ES-I3 (cell line): ENCODE measurements at regions not wholly inside any gene's neighbourhood (a gene's known extent, or its start where the extent isn't known, plus 50 kb on each side); places are given as distances from the start of the nearest gene placed in this dataset.
"Not testable (repeated sequence)": the region's sequence is repeated elsewhere in the genome, so short reads cannot be mapped to it uniquely, and the experiment has no call there.

Experiments
- H3K36me3 ChIP-seq: 2 replicates; pipeline ENCODE4 v1.6.1; 2013; ENCODE audit warnings: mild to moderate bottlenecking, low read length, control low read depth, moderate library complexity; ENCODE audit not compliant: insufficient read depth
- H3K4me1 ChIP-seq: 2 replicates; pipeline ENCODE4 v1.6.1; 2013; ENCODE audit warnings: mild to moderate bottlenecking, control low read depth, low read length; ENCODE audit not compliant: insufficient read depth
- H3K9ac ChIP-seq: 2 replicates; pipeline ENCODE4 v1.6.1; 2013; ENCODE audit warnings: low read depth, mild to moderate bottlenecking, low read length, moderate library complexity
- H3K9me3 ChIP-seq: 2 replicates; pipeline ENCODE4 v1.6.1; 2013; ENCODE audit warnings: mild to moderate bottlenecking, low read length, moderate library complexity; ENCODE audit not compliant: control insufficient read depth, insufficient read depth

GRCh38 chr16:85285681-85286065 is 173.4 kb upstream of the CIBAR2 start:
- H3K9ac ChIP-seq, result no peak overlapping the region
- no peaks in the 10 kb centered on the region for H3K4me1 ChIP-seq
- H3K9me3 ChIP-seq, result no peaks in the 10 kb centered on the region
- no peaks in the 10 kb centered on the region for H3K36me3 ChIP-seq

- no peak overlapping the region for H3K9ac ChIP-seq
- H3K36me3 ChIP-seq, result no peaks in the 10 kb centered on the region
- no peaks in the 10 kb centered on the region for H3K9me3 ChIP-seq
- peaks cover 4% of the 10 kb centered on the region; the same call in 1 of the 2 replicates for H3K4me1 ChIP-seq
Measured at GRCh38 chr16:85286066-85286831, 174.0 kb upstream of the CIBAR2 start.

- Histone ChIP-seq H3K36me3 (no peaks in the 10 kb centered on the region), H3K9me3 (no peaks in the 10 kb centered on the region), H3K9ac (no peak overlapping the region), H3K4me1 (peaks cover 10% of the 10 kb centered on the region; the same call in 1 of the 2 replicates)
Measured at GRCh38 chr16:85286951-85287814, 174.9 kb upstream of the CIBAR2 start.

- H3K9ac ChIP-seq, H3K36me3 ChIP-seq, H3K9me3 ChIP-seq: not testable (repeated sequence)
- H3K4me1 ChIP-seq, result peaks cover 10% of the 10 kb centered on the region; the same call in 1 of the 2 replicates
Measured at GRCh38 chr16:85287815-85288109, 175.5 kb upstream of the CIBAR2 start.

GRCh38 chr16:85288341-85288868 is 176.1 kb upstream of the CIBAR2 start:
- peaks cover 10% of the 10 kb centered on the region; the same call in 1 of the 2 replicates for H3K4me1 ChIP-seq
- H3K36me3 ChIP-seq, result no peaks in the 10 kb centered on the region
- no peaks in the 10 kb centered on the region for H3K9me3 ChIP-seq
- no peak overlapping the region for H3K9ac ChIP-seq

GRCh38 chr16:85288869-85289660 is 176.8 kb upstream of the CIBAR2 start:
- no peaks in the 10 kb centered on the region for H3K36me3 ChIP-seq
- no peak overlapping the region for H3K9ac ChIP-seq
- H3K4me1 ChIP-seq, result peaks cover 10% of the 10 kb centered on the region; the same call in 1 of the 2 replicates
- H3K9me3 ChIP-seq, result no peaks in the 10 kb centered on the region

GRCh38 chr16:85289760-85290625 is 177.7 kb upstream of the CIBAR2 start:
- peaks cover 10% of the 10 kb centered on the region; the same call in 1 of the 2 replicates for H3K4me1 ChIP-seq
- H3K36me3 ChIP-seq, result no peaks in the 10 kb centered on the region
- H3K9ac ChIP-seq, result no peak overlapping the region
- no peaks in the 10 kb centered on the region for H3K9me3 ChIP-seq

GRCh38 chr16:85290626-85291301 is 178.5 kb upstream of the CIBAR2 start:
- H3K4me1 ChIP-seq, result peaks cover 10% of the 10 kb centered on the region; the same call in 1 of the 2 replicates
- no peaks in the 10 kb centered on the region for H3K36me3 ChIP-seq
- no peak overlapping the region for H3K9ac ChIP-seq
- H3K9me3 ChIP-seq, result no peaks in the 10 kb centered on the region

- Histone ChIP-seq H3K4me1 (peaks cover 10% of the 10 kb centered on the region; the same call in 1 of the 2 replicates), H3K9ac (no peak overlapping the region), H3K9me3 (no peaks in the 10 kb centered on the region), H3K36me3 (no peaks in the 10 kb centered on the region)
Measured at GRCh38 chr16:85291302-85292148, 179.3 kb upstream of the CIBAR2 start.

- H3K4me1 ChIP-seq, result peaks cover 10% of the 10 kb centered on the region; the same call in 1 of the 2 replicates
- no peaks in the 10 kb centered on the region for H3K9me3 ChIP-seq
- H3K36me3 ChIP-seq, result no peaks in the 10 kb centered on the region
- no peak overlapping the region for H3K9ac ChIP-seq
Measured at GRCh38 chr16:85293458-85293857, 181.2 kb upstream of the CIBAR2 start.

GRCh38 chr16:85293904-85294642 is 181.8 kb upstream of the CIBAR2 start:
- no peak overlapping the region for H3K9ac ChIP-seq
- H3K4me1 ChIP-seq, result peaks cover 10% of the 10 kb centered on the region; the same call in 1 of the 2 replicates
- no peaks in the 10 kb centered on the region for H3K36me3 ChIP-seq
- no peaks in the 10 kb centered on the region for H3K9me3 ChIP-seq
